ENCODE measurements at regions not wholly inside any gene's neighbourhood (a gene's known extent, or its start where the extent isn't known, plus 50 kb on each side); places are given as distances from the start of the nearest gene placed in this dataset.

DNA sequence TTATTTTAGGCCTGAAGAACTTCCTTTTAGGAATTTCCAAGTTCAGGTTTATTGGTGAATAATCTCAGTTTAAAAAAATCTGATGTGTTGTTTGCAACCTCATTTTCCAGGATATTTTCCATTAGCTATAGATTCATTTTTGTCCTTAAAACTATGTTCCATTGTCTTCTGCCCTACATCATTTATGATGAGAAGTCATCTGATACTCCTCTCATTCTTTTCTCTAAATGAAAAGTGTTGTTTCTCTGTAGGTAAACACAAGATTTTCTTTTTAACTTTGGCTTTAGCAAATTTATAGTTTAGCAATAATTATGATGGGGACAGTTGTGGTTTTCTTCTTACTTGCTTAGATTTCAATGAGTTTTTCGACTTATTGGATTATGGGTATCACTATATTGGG, 427.3 kb downstream of the DCDC2C start:
- TF ChIP-seq CTCF (IDR thresholded peaks at IDR 0.05) = no peak
- no peak overlapping the region for H3K4me3 Mint-ChIP-seq (ENCODE audit: unreplicated experiment)
- no peaks in the 10 kb centered on the region for H3K27me3 Mint-ChIP-seq (ENCODE audit: low read depth)
- no peak for DNase-seq (ENCODE audit: low spot score)
- H3K9me3 Mint-ChIP-seq (ENCODE audit: low read depth) = peaks cover 38% of the 10 kb centered on the region
- H3K27ac Mint-ChIP-seq (ENCODE audit: unreplicated experiment) = no peak overlapping the region
- peaks cover 17% of the 10 kb centered on the region for H3K4me1 Mint-ChIP-seq (ENCODE audit: low read depth)
- peaks cover 11% of the 10 kb centered on the region for H3K36me3 Mint-ChIP-seq (ENCODE audit: low read depth)

DNA sequence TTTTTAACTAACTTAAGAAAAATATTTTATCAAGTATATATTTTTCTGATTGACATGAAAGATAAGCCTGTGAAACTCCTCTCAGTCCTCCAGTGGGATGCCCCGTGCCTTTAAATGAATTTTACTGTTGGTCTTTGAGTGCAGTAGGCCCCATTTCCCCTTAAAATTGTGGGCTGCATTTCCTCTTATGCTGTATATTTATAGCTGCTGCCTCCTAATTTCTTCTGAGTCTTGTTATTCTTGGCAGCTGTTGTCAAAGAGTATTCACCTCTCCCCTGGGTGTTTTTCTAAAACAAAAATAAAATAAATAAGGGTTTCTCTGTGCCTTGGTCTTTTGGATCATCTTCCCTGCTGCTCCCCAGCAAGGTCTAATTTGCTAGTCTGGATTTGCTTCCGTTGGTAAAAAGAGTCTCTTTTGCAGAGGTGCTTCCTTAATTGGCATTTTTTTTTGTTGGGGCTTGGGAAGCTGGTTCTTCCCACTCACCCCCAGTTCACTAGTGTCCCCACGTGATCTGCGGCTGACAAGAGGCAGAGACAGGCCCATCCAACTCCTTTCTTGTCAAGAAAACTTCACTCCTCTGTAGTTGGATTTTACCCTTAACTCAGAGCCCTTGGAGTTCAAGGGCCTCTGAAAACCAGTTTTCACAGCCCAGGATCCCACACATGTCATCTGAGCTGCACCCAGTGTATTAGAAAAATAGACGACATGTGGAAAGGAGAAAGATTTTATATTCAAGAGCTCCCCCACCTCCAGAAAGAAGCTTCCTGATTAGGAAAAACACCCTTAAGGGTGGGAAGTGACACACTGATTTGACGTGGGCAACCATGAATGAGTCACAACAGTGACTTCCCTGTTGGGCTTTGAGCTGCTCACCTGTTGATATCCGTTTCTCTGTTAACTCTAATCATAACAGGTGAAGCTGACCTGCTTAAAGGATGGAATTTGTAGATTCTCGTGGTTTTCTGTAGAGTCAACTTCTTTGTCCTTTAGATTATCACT, 431.5 kb downstream of the DCDC2C start:
- Mint-ChIP-seq H3K27me3 (ENCODE audit: low read depth) (no peaks in the 10 kb centered on the region), H3K4me3 (ENCODE audit: unreplicated experiment) (no peak overlapping the region), H3K4me1 (ENCODE audit: low read depth) (peaks cover 29% of the 10 kb centered on the region), H3K36me3 (ENCODE audit: low read depth) (peaks cover 11% of the 10 kb centered on the region), H3K27ac (ENCODE audit: unreplicated experiment) (peak overlapping the region; percentile 87), H3K9me3 (ENCODE audit: low read depth) (peaks cover 23% of the 10 kb centered on the region)
- no peak for TF ChIP-seq CTCF (IDR thresholded peaks at IDR 0.05)
- DNase-seq (ENCODE audit: low spot score) = no peak

DNA sequence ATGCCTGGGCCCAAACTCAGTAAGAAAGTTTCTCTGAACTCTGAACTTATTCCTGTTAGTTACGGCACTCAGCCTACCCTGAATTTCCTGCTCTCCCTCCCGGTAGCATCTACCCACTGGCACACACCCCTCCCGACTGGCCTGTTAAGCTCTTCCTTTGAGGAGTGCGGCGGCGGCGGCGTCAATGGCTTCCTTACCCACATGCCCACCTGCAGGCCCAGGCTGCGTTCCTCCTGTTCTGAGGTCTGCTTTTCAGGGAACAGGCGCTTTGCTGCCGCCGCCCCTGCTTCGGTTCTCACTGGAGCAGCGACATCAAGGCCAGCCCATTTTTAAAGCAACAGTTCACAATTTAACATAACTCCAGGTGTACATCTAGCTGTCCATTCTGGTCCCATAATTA, 432.4 kb downstream of the DCDC2C start:
- TF ChIP-seq CTCF (IDR thresholded peaks at IDR 0.05) = no peak
- peaks cover 8% of the 10 kb centered on the region for H3K36me3 Mint-ChIP-seq (ENCODE audit: low read depth)
- H3K4me1 Mint-ChIP-seq (ENCODE audit: low read depth) = peaks cover 38% of the 10 kb centered on the region
- H3K9me3 Mint-ChIP-seq (ENCODE audit: low read depth) = peaks cover 17% of the 10 kb centered on the region
- no peak overlapping the region for H3K27ac Mint-ChIP-seq (ENCODE audit: unreplicated experiment)
- no peak for DNase-seq (ENCODE audit: low spot score)
- no peaks in the 10 kb centered on the region for H3K27me3 Mint-ChIP-seq (ENCODE audit: low read depth)
- no peak overlapping the region for H3K4me3 Mint-ChIP-seq (ENCODE audit: unreplicated experiment)

DNA sequence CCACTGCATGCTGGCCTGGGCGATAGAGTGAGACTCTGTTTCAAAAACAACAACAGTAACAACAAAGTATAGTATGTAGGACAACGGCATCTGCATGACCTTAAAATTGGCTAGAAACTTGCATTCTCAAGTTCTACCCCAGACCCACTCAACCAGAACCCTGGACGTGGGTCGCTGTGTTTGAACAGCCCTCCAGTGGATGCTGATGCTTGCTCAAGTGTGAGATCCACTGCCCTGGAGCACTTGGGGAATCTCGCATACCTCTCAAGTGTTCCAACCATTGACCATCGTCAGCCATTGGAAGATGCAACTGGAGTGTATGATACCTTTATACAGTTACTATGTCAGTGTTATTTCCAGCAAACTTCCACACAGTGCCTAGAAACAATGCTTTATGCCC, 435.9 kb downstream of the DCDC2C start:
- Mint-ChIP-seq H3K4me1 (ENCODE audit: low read depth) (peaks cover 35% of the 10 kb centered on the region), H3K9me3 (ENCODE audit: low read depth) (peaks cover 3% of the 10 kb centered on the region), H3K27ac (ENCODE audit: unreplicated experiment) (no peak overlapping the region), H3K4me3 (ENCODE audit: unreplicated experiment) (no peak overlapping the region), H3K27me3 (ENCODE audit: low read depth) (no peaks in the 10 kb centered on the region), H3K36me3 (ENCODE audit: low read depth) (no peaks in the 10 kb centered on the region)
- DNase-seq (ENCODE audit: low spot score) = no peak
- TF ChIP-seq CTCF (IDR thresholded peaks at IDR 0.05) = no peak

DNA sequence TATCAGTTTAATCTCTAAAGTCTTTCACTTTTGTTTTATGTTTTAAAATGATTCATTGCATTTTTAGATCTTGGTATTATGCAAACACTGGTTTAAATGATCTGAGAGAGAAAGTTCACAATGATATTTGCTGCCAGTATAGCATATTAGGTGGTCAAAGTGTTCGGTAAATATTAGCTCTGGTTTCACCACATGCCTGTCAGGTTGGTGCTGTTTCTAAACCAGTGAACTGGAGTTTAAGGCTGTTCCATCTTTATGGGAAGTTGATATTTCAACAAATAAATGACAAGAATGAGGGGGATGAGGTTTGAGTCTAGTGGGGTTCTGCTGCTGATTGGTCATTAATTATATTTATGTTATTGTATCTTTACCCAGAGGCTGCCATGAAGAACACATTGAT, 436.4 kb downstream of the DCDC2C start:
- Mint-ChIP-seq H3K27ac (ENCODE audit: unreplicated experiment) (no peak overlapping the region), H3K4me3 (ENCODE audit: unreplicated experiment) (no peak overlapping the region), H3K27me3 (ENCODE audit: low read depth) (no peaks in the 10 kb centered on the region), H3K36me3 (ENCODE audit: low read depth) (no peaks in the 10 kb centered on the region), H3K9me3 (ENCODE audit: low read depth) (peaks cover 7% of the 10 kb centered on the region), H3K4me1 (ENCODE audit: low read depth) (peaks cover 31% of the 10 kb centered on the region)
- DNase-seq (ENCODE audit: low spot score) = no peak
- TF ChIP-seq CTCF (IDR thresholded peaks at IDR 0.05) = no peak
